ENCODE measurements at regions not wholly inside any gene's neighbourhood (a gene's known extent, or its start where the extent isn't known, plus 50 kb on each side); places are given as distances from the start of the nearest gene placed in this dataset.

DNA sequence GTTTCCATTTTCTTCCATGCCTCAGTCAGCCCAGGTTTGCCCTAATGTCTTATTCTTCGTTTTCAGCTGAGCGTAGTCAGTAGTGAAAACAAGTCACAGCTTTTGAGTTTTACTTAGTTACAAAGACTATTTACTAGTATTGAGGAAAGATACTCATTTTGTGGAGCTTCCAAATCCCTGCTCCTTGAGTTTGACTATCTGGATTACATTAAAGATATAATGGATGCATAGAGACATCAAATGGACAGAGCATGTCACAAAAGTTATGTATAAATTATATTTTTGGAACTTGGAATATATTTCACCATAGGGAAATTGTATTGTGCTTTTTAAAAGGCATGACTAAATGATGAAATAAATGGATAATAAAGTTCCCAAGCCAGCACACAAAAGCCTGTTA lies 54.6 kb upstream of the AKAP13 start:
- no peak for DNase-seq
- Histone ChIP-seq H3K27ac (no peak overlapping the region), H3K9me3 (ENCODE audit: severe bottlenecking) (no peaks in the 10 kb centered on the region), H3K27me3 (ENCODE audit: insufficient read depth, low read depth, severe bottlenecking) (no peaks in the 10 kb centered on the region), H3K4me3 (ENCODE audit: low read depth, low read length) (no peak overlapping the region), H3K36me3 (no peaks in the 10 kb centered on the region)
- no peak for TF ChIP-seq CTCF (IDR thresholded peaks at IDR 0.05; ENCODE audit: low read depth, low read length)

DNA sequence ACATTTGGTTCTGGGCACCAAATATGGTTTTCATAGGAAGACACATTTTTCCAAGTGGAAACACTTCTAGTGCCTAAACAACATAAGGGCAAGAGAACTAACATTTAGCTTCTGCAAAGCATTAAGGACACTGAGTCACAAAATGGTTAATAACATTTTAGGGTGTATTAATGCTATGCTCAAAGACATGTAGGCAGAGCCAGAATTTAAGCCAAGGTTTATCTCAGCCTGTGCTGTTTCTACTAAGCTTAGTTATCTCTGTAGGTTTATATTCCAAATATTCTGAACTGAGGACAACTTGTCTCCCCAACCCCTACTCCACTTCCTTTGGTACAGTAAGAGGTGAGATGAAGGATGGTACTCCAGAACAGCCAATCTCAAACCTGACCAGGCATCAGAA lies 54.1 kb upstream of the AKAP13 start:
- no peak for TF ChIP-seq CTCF (IDR thresholded peaks at IDR 0.05; ENCODE audit: low read depth, low read length)
- no peak for DNase-seq
- Histone ChIP-seq H3K27me3 (ENCODE audit: insufficient read depth, low read depth, severe bottlenecking) (no peaks in the 10 kb centered on the region), H3K27ac (no peak overlapping the region), H3K4me3 (ENCODE audit: low read depth, low read length) (no peak overlapping the region), H3K9me3 (ENCODE audit: severe bottlenecking) (no peaks in the 10 kb centered on the region), H3K36me3 (no peaks in the 10 kb centered on the region)

DNA sequence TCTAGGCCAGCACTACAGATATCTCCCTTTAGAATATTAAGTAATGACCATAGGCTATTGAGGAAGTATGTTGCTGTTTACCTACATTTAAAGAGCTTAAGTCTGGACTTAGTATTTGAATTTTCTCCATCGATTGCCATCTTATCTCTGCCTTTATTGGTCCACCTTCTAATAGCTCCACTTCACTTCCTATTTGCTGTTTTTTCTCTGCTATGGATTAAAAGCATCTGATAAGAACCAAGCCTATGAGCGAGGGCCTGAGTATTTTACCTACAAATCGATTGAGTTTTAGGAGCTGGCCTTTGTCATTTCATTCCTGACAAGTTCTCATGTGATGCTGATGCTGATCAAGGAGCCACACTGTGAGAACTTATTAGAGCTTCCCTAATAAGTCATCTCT lies 52.6 kb upstream of the AKAP13 start:
- DNase-seq, result no peak
- no peaks in the 10 kb centered on the region for H3K27me3 ChIP-seq (ENCODE audit: insufficient read depth, low read depth, severe bottlenecking)
- H3K9me3 ChIP-seq (ENCODE audit: severe bottlenecking), result no peaks in the 10 kb centered on the region
- H3K27ac ChIP-seq, result no peak overlapping the region
- no peaks in the 10 kb centered on the region for H3K36me3 ChIP-seq
- no peak overlapping the region for H3K4me3 ChIP-seq (ENCODE audit: low read depth, low read length)
- TF ChIP-seq CTCF (IDR thresholded peaks at IDR 0.05; ENCODE audit: low read depth, low read length), result no peak

DNA sequence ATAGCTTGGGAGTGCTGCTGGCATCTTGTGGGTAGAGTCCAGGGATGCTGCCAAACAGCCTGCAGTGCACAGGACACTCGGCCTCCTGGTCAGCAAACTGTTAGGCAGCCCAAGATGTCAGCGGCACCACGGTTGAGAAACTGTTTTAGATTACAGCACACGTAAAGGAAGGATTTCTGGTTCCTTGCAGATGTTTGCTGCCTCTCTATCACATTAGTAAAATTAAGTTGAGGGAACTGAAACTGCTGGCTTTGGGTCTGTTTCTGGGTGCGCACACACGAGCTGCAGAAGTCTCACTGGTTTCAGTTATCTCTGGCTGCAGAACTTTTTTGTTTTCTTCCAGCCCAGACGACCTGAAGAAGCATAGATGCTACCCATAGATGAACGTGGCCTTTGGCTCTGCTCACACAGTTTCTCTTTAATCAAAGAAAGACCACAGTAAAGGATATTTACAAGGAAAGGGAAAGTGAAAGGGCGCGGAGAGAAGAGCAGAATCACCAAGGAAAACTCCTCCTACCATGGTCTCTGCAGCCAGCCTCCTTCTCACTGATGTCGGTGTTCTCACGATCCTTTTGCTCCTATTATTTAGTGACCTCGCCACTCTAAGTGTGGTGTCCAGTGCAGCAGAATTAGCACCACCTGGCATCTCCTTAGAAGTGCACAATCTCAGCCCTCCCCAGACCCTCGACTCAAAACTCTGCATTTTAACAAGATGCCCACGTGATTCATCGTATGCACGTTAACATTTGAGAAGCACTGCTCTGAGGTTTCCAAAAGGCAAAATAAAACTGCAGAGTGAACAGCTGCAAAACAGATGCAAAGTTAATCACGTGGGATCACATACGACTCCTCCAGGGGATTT lies 50.6 kb upstream of the AKAP13 start:
- no peak for DNase-seq
- no peak for TF ChIP-seq CTCF (IDR thresholded peaks at IDR 0.05; ENCODE audit: low read depth, low read length)
- H3K27ac ChIP-seq, result no peak overlapping the region
- H3K36me3 ChIP-seq, result no peaks in the 10 kb centered on the region
- H3K9me3 ChIP-seq (ENCODE audit: severe bottlenecking), result no peaks in the 10 kb centered on the region
- H3K27me3 ChIP-seq (ENCODE audit: insufficient read depth, low read depth, severe bottlenecking), result no peaks in the 10 kb centered on the region
- no peak overlapping the region for H3K4me3 ChIP-seq (ENCODE audit: low read depth, low read length)
